Endodermal cell (in vitro differentiated cells): ENCODE measurements at regions not wholly inside any gene's neighbourhood (a gene's known extent, or its start where the extent isn't known, plus 50 kb on each side); places are given as distances from the start of the nearest gene placed in this dataset.

Source experiments
- DNase-seq: peaks from one replicate; pipeline ENCODE4 v3.0.0-alpha.2; 2017
- H3K27ac ChIP-seq: 2 replicates; pipeline ENCODE4 v1.5.1; 2013; ENCODE audit warnings: mild to moderate bottlenecking, low read depth, low read length, moderate library complexity
- H3K27me3 ChIP-seq: 2 replicates; pipeline ENCODE4 v1.6.1; 2013; ENCODE audit warnings: mild to moderate bottlenecking, low read length, moderate library complexity; ENCODE audit not compliant: insufficient read depth, control insufficient read depth, poor library complexity, severe bottlenecking
- H3K36me3 ChIP-seq: 2 replicates; pipeline ENCODE4 v1.7.0; 2013; ENCODE audit warnings: mild to moderate bottlenecking, low read length, moderate library complexity; ENCODE audit not compliant: control insufficient read depth, insufficient read depth
- H3K4me1 ChIP-seq: one replicate; pipeline ENCODE4 v1.7.0; 2013; ENCODE audit warnings: low read length; ENCODE audit not compliant: control insufficient read depth, insufficient read depth
- H3K4me3 ChIP-seq: 2 replicates; pipeline ENCODE4 v1.5.1; 2013; ENCODE audit warnings: mild to moderate bottlenecking, low read length, moderate library complexity
- H3K9ac ChIP-seq: 2 replicates; pipeline ENCODE4 v1.6.1; 2013; ENCODE audit warnings: mild to moderate bottlenecking, low read length, moderate library complexity; ENCODE audit not compliant: poor library complexity, severe bottlenecking; ENCODE audit errors: extremely low read depth
- H3K9me3 ChIP-seq: 2 replicates; pipeline ENCODE4 v1.6.1; 2013; ENCODE audit warnings: mild to moderate bottlenecking, low read length, moderate library complexity; ENCODE audit not compliant: control insufficient read depth
- H3K27ac Mint-ChIP-seq: 2 replicates; pipeline ENCODE4 v1.8.0; 2020; ENCODE audit warnings: mixed read lengths
- H3K27me3 Mint-ChIP-seq: 2 replicates; pipeline ENCODE4 v1.8.0; 2021; ENCODE audit warnings: mild to moderate bottlenecking, mixed read lengths; ENCODE audit not compliant: insufficient read depth
- H3K36me3 Mint-ChIP-seq: 2 replicates; pipeline ENCODE4 v1.8.0; 2020; ENCODE audit warnings: low read depth, mixed read lengths
- H3K4me1 Mint-ChIP-seq: 2 replicates; pipeline ENCODE4 v1.8.0; 2020; ENCODE audit warnings: mixed read lengths
- H3K4me3 Mint-ChIP-seq: 2 replicates; pipeline ENCODE4 v1.8.0; 2020; ENCODE audit warnings: mild to moderate bottlenecking, moderate library complexity, mixed read lengths
- H3K9me3 Mint-ChIP-seq: 2 replicates; pipeline ENCODE4 v1.8.0; 2020; ENCODE audit warnings: mild to moderate bottlenecking, mixed read lengths
- CTCF ChIP-seq: fragments of 200-600 bp; sonication (generic); conservative IDR thresholded peaks from 2 replicates; pipeline ENCODE4 v1.5.0; 2021; ENCODE audit warnings: antibody characterized with exemption, mild to moderate bottlenecking
- WGBS, 2 experiments: methylation state at CpG; one replicate each; pipeline versions ENCODE4 v1.1.5 to v1.1.7; 2013; ENCODE audit warnings: missing lambda C conversion rate in 2 of 2, mixed read lengths in 1 of 2; ENCODE audit not compliant: insufficient coverage in 1 of 2, insufficient read length in 1 of 2; 5-methylcytosine and 5-hydroxymethylcytosine counted together

- H3K27ac Mint-ChIP-seq, result no peak overlapping the region
- no peak for TF ChIP-seq CTCF
- H3K4me1 ChIP-seq, result no peaks in the 10 kb centered on the region
- no peak for DNase-seq
- H3K4me3 ChIP-seq, result no peak overlapping the region
- H3K9me3 Mint-ChIP-seq, result peaks cover 7% of the 10 kb centered on the region
- 89 to 92% methylated on average over 2 to 4 of the region's 4 CpGs for WGBS, 2 experiments
- H3K36me3 Mint-ChIP-seq, result no peaks in the 10 kb centered on the region
- H3K4me3 Mint-ChIP-seq, result no peak overlapping the region
- H3K36me3 ChIP-seq, result no peaks in the 10 kb centered on the region
- H3K27ac ChIP-seq, result no peak overlapping the region
- no peaks in the 10 kb centered on the region for H3K27me3 ChIP-seq
- peaks cover 7% of the 10 kb centered on the region for H3K9me3 ChIP-seq
- H3K4me1 Mint-ChIP-seq, result no peaks in the 10 kb centered on the region
- no peaks in the 10 kb centered on the region for H3K27me3 Mint-ChIP-seq
- no peak overlapping the region for H3K9ac ChIP-seq
These were observed 968.6 kb downstream of the TLE4 start for GRCh38 chr9:80540387-80540786.

- Histone ChIP-seq H3K27ac (no peak overlapping the region), H3K9me3 (peaks cover 2% of the 10 kb centered on the region), H3K4me1 (no peaks in the 10 kb centered on the region), H3K27me3 (no peaks in the 10 kb centered on the region), H3K4me3 (no peak overlapping the region), H3K36me3 (no peaks in the 10 kb centered on the region), H3K9ac (no peak overlapping the region)
- H3K27ac Mint-ChIP-seq, result no peak overlapping the region
- no peaks in the 10 kb centered on the region for H3K4me1 Mint-ChIP-seq
- WGBS, 2 experiments, result 80 to 91% methylated on average over 1 of the region's 1 CpG
- H3K36me3 Mint-ChIP-seq, result no peaks in the 10 kb centered on the region
- H3K27me3 Mint-ChIP-seq, result no peaks in the 10 kb centered on the region
- H3K9me3 Mint-ChIP-seq, result peaks cover 12% of the 10 kb centered on the region
- no peak for TF ChIP-seq CTCF
- DNase-seq, result no peak
- no peak overlapping the region for H3K4me3 Mint-ChIP-seq
These were observed 967.2 kb downstream of the TLE4 start for GRCh38 chr9:80538976-80539375.

- Mint-ChIP-seq H3K36me3 (no peaks in the 10 kb centered on the region), H3K4me1 (no peaks in the 10 kb centered on the region), H3K27me3 (no peaks in the 10 kb centered on the region), H3K9me3 (peaks cover 7% of the 10 kb centered on the region), H3K4me3 (no peak overlapping the region), H3K27ac (no peak overlapping the region)
- Histone ChIP-seq H3K4me1 (no peaks in the 10 kb centered on the region), H3K9ac (no peak overlapping the region), H3K27me3 (no peaks in the 10 kb centered on the region), H3K27ac (no peak overlapping the region), H3K9me3 (no peaks in the 10 kb centered on the region), H3K4me3 (no peak overlapping the region), H3K36me3 (no peaks in the 10 kb centered on the region)
- no peak for DNase-seq
- 100% methylated on average over 3 of the region's 3 CpGs; no CpG with 5 or more reads in 1 of the 2 experiments for WGBS, 2 experiments
- no peak for TF ChIP-seq CTCF
These were observed 950.7 kb downstream of the TLE4 start for GRCh38 chr9:80522465-80522864.
